PC-9 (cell line): ENCODE measurements at regions not wholly inside any gene's neighbourhood (a gene's known extent, or its start where the extent isn't known, plus 50 kb on each side); places are given as distances from the start of the nearest gene placed in this dataset.

ENCODE experiments used
- BruUV-seq: library from RNA; stranded (reverse); fragments of 400-500 nt; replicated peaks from 2 replicates; lab custom pipeline; 2021; lab: Mats Ljungman, UMichigan
- CTCF ChIA-PET: fragments of 300-600 bp; sonication (Branson Sonifier 250); formaldehyde crosslinking; loops from one replicate; lab custom pipeline; 2022; ENCODE audit warnings: antibody characterized with exemption; lab: Charles Lee
- POLR2A ChIA-PET: fragments of 300-600 bp; sonication (Branson Sonifier 250); formaldehyde crosslinking; loops from one replicate; lab custom pipeline; 2022; ENCODE audit warnings: antibody characterized with exemption; ENCODE audit not compliant: unreplicated experiment; lab: Charles Lee
- DNase-seq, 2 experiments: peaks; one replicate each; pipeline versions ENCODE4 v3.0.0 to v3.0.0-alpha.2; 2015 to 2022; ENCODE audit warnings: mixed read lengths in 1 of 2
- H2AFZ ChIP-seq: fragments of 200-600 bp; sonication (generic); 2 replicates; pipeline ENCODE4 v1.8.1; 2017; ENCODE audit warnings: antibody characterized with exemption
- H3F3A ChIP-seq: fragments of 200-600 bp; sonication (generic); 2 replicates; pipeline ENCODE4 v1.8.1; 2017; ENCODE audit warnings: antibody characterized with exemption, mild to moderate bottlenecking, low read depth; ENCODE audit not compliant: insufficient read depth
- H3K27ac ChIP-seq: fragments of 200-600 bp; sonication (generic); 2 replicates; pipeline ENCODE4 v1.6.1; 2016; ENCODE audit warnings: mixed run types
- H3K27me3 ChIP-seq: fragments of 200-600 bp; sonication (generic); 2 replicates; pipeline ENCODE4 v1.6.1; 2016; ENCODE audit warnings: low read depth, mixed run types; ENCODE audit not compliant: insufficient read depth
- H3K36me3 ChIP-seq: fragments of 200-600 bp; sonication (generic); 2 replicates; pipeline ENCODE4 v1.6.1; 2016; ENCODE audit warnings: low read depth, mixed run types
- H3K4me1 ChIP-seq: fragments of 200-600 bp; sonication (generic); replicated peaks from 2 replicates; pipeline ENCODE4 v1.6.1; 2016; ENCODE audit warnings: mixed run types; ENCODE audit not compliant: insufficient read depth
- H3K4me2 ChIP-seq: fragments of 200-600 bp; sonication (generic); 2 replicates; pipeline ENCODE4 v1.6.1; 2017; ENCODE audit warnings: mixed run types
- H3K4me3 ChIP-seq: fragments of 200-600 bp; sonication (generic); 2 replicates; pipeline ENCODE4 v1.6.1; 2016; ENCODE audit warnings: mixed run types
- H3K79me2 ChIP-seq: fragments of 200-600 bp; sonication (generic); 2 replicates; pipeline ENCODE4 v1.6.1; 2017; ENCODE audit warnings: low read depth, mixed run types
- H3K9me2 ChIP-seq: fragments of 200-600 bp; sonication (generic); 2 replicates; pipeline ENCODE4 v1.8.1; 2017; ENCODE audit warnings: mild to moderate bottlenecking; ENCODE audit not compliant: insufficient read depth
- H3K9me3 ChIP-seq: fragments of 200-600 bp; sonication (generic); 2 replicates; pipeline ENCODE4 v1.8.1; 2016; ENCODE audit warnings: low read depth; ENCODE audit not compliant: insufficient read depth
- H4K20me1 ChIP-seq: fragments of 200-600 bp; sonication (generic); 2 replicates; pipeline ENCODE4 v1.8.1; 2017; ENCODE audit not compliant: insufficient read depth
- EZH2 ChIP-seq: fragments of 200-600 bp; sonication (generic); IDR thresholded peaks from 2 replicates; pipeline ENCODE4 v1.8.0; 2017; ENCODE audit warnings: antibody characterized with exemption, low read depth
- intact Hi-C: fragments of 100-400 bp; cut with micrococcal nuclease; formaldehyde crosslinking; loops from one replicate; pipeline ENCODE4 v1.10.0; 2022; ENCODE audit not compliant: unreplicated experiment
- TF ChIP-seq, protein P1 (sequence below): fragments of 200-600 bp; sonication (generic); conservative IDR thresholded peaks from 2 replicates; pipeline ENCODE4 v1.6.1; 2017; ENCODE audit warnings: mixed run types, antibody characterized with exemption, mild to moderate bottlenecking, moderate library complexity

DNA sequence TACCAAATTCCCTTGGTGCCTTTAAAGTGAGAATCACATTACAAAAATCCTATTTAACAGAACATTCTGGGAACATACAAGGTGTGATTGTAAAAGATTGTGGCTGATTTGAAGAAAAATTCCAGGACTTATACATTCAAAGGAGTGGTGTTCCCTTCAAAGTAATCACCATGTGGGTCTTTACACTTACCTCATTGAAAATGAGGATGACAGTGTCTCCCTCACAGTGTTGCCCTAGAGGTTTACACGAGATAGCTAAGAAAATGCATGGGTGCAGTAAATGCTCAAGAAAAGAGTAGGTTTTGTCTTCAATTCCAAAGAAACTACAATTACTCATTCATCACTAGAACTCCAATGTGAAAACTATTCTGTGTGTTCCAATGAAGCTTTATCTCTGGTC is 331.5 kb downstream of the SLC4A3 start:
- intact Hi-C loops: no loop called here
- Histone ChIP-seq H3K4me1 (no peaks in the 10 kb centered on the region), H3K4me3 (no peak overlapping the region), H3K4me2 (no peak overlapping the region), H4K20me1 (no peaks in the 10 kb centered on the region), H2AFZ (no peak overlapping the region), H3K9me3 (no peaks in the 10 kb centered on the region), H3K9me2 (no peaks in the 10 kb centered on the region), H3K27ac (no peak overlapping the region), H3F3A (no peaks in the 10 kb centered on the region), H3K36me3 (no peaks in the 10 kb centered on the region), H3K79me2 (no peaks in the 10 kb centered on the region), H3K27me3 (no peaks in the 10 kb centered on the region)
- no TSS peak for BruUV-seq
- TF ChIP-seq, protein P1, sequence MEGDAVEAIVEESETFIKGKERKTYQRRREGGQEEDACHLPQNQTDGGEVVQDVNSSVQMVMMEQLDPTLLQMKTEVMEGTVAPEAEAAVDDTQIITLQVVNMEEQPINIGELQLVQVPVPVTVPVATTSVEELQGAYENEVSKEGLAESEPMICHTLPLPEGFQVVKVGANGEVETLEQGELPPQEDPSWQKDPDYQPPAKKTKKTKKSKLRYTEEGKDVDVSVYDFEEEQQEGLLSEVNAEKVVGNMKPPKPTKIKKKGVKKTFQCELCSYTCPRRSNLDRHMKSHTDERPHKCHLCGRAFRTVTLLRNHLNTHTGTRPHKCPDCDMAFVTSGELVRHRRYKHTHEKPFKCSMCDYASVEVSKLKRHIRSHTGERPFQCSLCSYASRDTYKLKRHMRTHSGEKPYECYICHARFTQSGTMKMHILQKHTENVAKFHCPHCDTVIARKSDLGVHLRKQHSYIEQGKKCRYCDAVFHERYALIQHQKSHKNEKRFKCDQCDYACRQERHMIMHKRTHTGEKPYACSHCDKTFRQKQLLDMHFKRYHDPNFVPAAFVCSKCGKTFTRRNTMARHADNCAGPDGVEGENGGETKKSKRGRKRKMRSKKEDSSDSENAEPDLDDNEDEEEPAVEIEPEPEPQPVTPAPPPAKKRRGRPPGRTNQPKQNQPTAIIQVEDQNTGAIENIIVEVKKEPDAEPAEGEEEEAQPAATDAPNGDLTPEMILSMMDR: no peak
- TF ChIP-seq EZH2: no peak
- DNase-seq: no peak
- ChIA-PET POLR2A (no interaction called here), CTCF (no interaction called here)

DNA sequence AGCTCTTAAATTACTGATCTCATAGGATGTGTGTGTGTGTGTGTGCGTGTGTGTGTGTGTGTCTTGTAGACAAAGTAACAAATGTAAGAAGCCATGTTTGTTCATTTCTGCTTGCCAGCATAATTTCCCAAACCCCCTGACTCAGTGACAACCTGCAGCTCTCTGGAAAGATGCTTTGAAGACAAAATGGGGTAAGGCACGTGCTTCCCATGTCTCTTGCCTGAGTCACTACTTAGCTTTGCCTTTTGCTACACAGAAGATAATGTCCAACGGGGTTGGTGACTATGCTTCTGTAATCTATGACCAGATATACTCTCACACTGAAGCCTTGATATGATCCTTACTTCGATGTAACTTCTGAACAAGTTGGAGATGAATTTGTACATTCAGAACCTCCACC is 332.0 kb downstream of the SLC4A3 start:
- no peaks in the 10 kb centered on the region for H3K4me1 ChIP-seq
- H3K79me2 ChIP-seq: no peaks in the 10 kb centered on the region
- DNase-seq: no peak
- H3K9me3 ChIP-seq: no peaks in the 10 kb centered on the region
- no peaks in the 10 kb centered on the region for H3K36me3 ChIP-seq
- no peak overlapping the region for H3K27ac ChIP-seq
- no peaks in the 10 kb centered on the region for H3F3A ChIP-seq
- no TSS peak for BruUV-seq
- no peak overlapping the region for H3K4me2 ChIP-seq
- POLR2A ChIA-PET: no interaction called here
- no peak overlapping the region for H3K4me3 ChIP-seq
- TF ChIP-seq EZH2: no peak
- TF ChIP-seq, protein P1: no peak
- no peaks in the 10 kb centered on the region for H3K27me3 ChIP-seq
- no peaks in the 10 kb centered on the region for H4K20me1 ChIP-seq
- intact Hi-C loops: no loop called here
- H3K9me2 ChIP-seq: no peaks in the 10 kb centered on the region
- H2AFZ ChIP-seq: no peak overlapping the region
- CTCF ChIA-PET: no interaction called here

DNA sequence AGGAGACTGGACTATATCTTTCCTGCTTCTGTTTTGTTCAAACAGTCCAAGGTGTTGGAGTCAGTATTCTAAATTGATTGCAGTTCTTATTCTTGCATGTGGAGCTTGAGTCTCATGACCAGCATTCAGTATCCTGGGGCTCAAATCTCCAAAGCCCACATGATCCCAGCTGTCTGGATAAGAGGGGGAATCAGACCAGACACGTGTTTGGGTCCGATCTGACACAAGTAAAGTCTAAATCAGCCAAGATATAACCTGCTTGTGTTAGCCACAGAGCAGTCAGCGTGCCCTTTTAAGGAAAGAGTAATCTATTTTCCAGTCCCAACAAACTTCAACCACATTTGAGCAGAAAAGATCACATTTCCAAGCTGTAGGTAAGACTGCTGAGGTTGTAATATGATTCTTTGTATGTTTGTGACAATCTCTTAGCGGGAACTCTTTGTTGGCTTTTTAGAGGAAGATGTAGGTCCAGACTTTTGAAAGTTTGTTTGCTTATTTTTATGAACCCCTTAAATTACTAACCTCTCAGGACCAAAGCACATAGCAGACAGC is 334.6 kb downstream of the SLC4A3 start:
- Histone ChIP-seq H2AFZ (no peak overlapping the region), H3K9me3 (0 out of 2 replicates have a peak, but pooled peaks cover 4% of the 10 kb centered on the region), H3K36me3 (no peaks in the 10 kb centered on the region), H3K79me2 (no peaks in the 10 kb centered on the region), H3F3A (no peaks in the 10 kb centered on the region), H3K4me1 (peaks cover 13% of the 10 kb centered on the region), H3K9me2 (no peaks in the 10 kb centered on the region), H3K27ac (no peak overlapping the region), H4K20me1 (no peaks in the 10 kb centered on the region), H3K27me3 (no peaks in the 10 kb centered on the region), H3K4me3 (no peak overlapping the region), H3K4me2 (no peak overlapping the region)
- TF ChIP-seq, protein P1: no peak
- no peak for TF ChIP-seq EZH2
- no TSS peak for BruUV-seq
- no peak for DNase-seq
- ChIA-PET CTCF (no interaction called here), POLR2A (no interaction called here)
- intact Hi-C loops: no loop called here
